Fibroblast of upper back skin (primary cell): ENCODE measurements at regions not wholly inside any gene's neighbourhood (a gene's known extent, or its start where the extent isn't known, plus 50 kb on each side); places are given as distances from the start of the nearest gene placed in this dataset.

Experiments
- DNase-seq: peaks from one replicate; pipeline ENCODE4 v3.0.0-alpha.2; 2013

GRCh38 chrX:40449396-40449795 lies 131.4 kb upstream of the ATP6AP2 start:
- no peak for DNase-seq

GRCh38 chrX:40448793-40449192 lies 132.0 kb upstream of the ATP6AP2 start:
- DNase-seq: no peak

- peak; percentile 32 for DNase-seq
These were observed 133.8 kb upstream of the ATP6AP2 start for GRCh38 chrX:40446921-40447320.

- no peak for DNase-seq
These were observed 135.1 kb upstream of the ATP6AP2 start for GRCh38 chrX:40445691-40446090.

GRCh38 chrX:40444798-40445496 lies 135.8 kb upstream of the ATP6AP2 start:
- no peak for DNase-seq

- DNase-seq: no peak
These were observed 136.6 kb upstream of the ATP6AP2 start for GRCh38 chrX:40444133-40444532.

GRCh38 chrX:40440866-40441265 lies 139.9 kb upstream of the ATP6AP2 start:
- DNase-seq: no peak

- no peak for DNase-seq
These were observed 140.9 kb upstream of the ATP6AP2 start for GRCh38 chrX:40439625-40440532.

GRCh38 chrX:40437348-40437747 lies 143.4 kb upstream of the ATP6AP2 start:
- no peak for DNase-seq

- DNase-seq: peak; percentile 87
These were observed 145.8 kb upstream of the ATP6AP2 start for GRCh38 chrX:40434947-40435346.

GRCh38 chrX:40434443-40434842 lies 146.3 kb upstream of the ATP6AP2 start:
- no peak for DNase-seq

- no peak for DNase-seq
These were observed 147.6 kb upstream of the ATP6AP2 start for GRCh38 chrX:40433160-40433559.

GRCh38 chrX:40424259-40424658 lies 156.5 kb upstream of the ATP6AP2 start:
- DNase-seq: no peak

- DNase-seq: peak; percentile 56
These were observed 157.5 kb upstream of the ATP6AP2 start for GRCh38 chrX:40423299-40423698.

- DNase-seq: no peak
These were observed 158.7 kb upstream of the ATP6AP2 start for GRCh38 chrX:40422021-40422420.

GRCh38 chrX:40420899-40421729 lies 159.7 kb upstream of the ATP6AP2 start:
- no peak for DNase-seq

GRCh38 chrX:40418813-40419195 lies 162.0 kb upstream of the ATP6AP2 start:
- DNase-seq: no peak

GRCh38 chrX:40418146-40418812 lies 162.5 kb upstream of the ATP6AP2 start:
- DNase-seq: no peak

GRCh38 chrX:40415675-40416074 lies 165.1 kb upstream of the ATP6AP2 start:
- no peak for DNase-seq

GRCh38 chrX:40414335-40414734 lies 166.4 kb upstream of the ATP6AP2 start:
- DNase-seq: no peak

GRCh38 chrX:40411340-40412111 lies 169.2 kb upstream of the ATP6AP2 start:
- no peak for DNase-seq

GRCh38 chrX:40410859-40411258 lies 169.9 kb upstream of the ATP6AP2 start:
- no peak for DNase-seq
